RCC 7860 (cell line): ENCODE measurements at regions not wholly inside any gene's neighbourhood (a gene's known extent, or its start where the extent isn't known, plus 50 kb on each side); places are given as distances from the start of the nearest gene placed in this dataset.
"Not testable (repeated sequence)": the region's sequence is repeated elsewhere in the genome, so short reads cannot be mapped to it uniquely, and the experiment has no call there.

ENCODE experiments used
- DNase-seq: peaks from one replicate; pipeline ENCODE4 v3.0.0-alpha.2; 2015; ENCODE audit warnings: low spot score
- FAIRE-seq: peaks from 2 replicates; lab custom pipeline; 2012; peaks lifted over from hg19 to GRCh38; lab: Jason Lieb, UNC

- FAIRE-seq: no peak
These were observed 333.5 kb upstream of the NRG3 start for GRCh38 chr10:81541517-81541916.

GRCh38 chr10:81546243-81546642, 328.8 kb upstream of the NRG3 start:
- DNase-seq (no peak), FAIRE-seq (no peak)

More at GRCh38 chr10:81541517-81541916, 333.5 kb upstream of the NRG3 start:
- DNase-seq: no peak

DNA sequence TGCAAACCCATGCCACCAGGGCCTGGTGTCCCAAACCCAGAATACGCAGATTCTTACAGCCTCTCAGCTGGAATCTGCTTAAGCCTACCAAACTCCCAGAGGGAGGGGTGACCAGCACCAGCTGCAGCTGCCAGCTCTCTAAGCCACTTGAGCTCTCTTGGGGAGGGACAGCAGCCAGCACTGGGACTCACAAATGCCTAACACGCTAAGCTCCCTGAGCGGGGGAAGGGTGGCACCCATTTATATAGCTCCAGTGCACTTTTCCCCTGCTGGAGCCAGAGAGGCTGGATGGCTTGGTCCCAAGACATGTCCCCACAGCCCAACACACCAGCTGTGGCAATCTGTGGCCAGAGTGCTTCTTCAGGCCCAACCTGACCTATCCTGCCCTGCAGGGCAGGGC, 326.8 kb upstream of the NRG3 start:
- FAIRE-seq: no peak
- no peak for DNase-seq

DNA sequence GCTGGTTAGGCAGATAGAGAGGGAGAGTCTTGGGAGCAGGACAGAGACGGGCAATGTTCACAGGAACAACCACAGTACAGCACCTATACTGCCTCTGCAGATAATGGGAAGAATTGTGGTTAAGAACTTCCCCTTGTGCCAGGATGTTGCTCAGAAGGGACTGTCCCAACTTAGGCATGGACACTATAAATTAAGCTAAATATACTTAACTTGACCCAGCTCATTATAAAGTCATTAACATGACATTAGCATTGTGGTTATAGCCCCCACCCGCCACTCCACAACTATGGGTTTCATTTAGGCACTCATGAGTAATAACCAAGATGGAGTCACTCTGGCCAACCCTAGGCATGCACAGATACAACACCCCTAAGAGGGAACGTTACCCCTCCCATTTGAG, 310.9 kb upstream of the NRG3 start:
- no peak for DNase-seq
- FAIRE-seq: no peak

DNA sequence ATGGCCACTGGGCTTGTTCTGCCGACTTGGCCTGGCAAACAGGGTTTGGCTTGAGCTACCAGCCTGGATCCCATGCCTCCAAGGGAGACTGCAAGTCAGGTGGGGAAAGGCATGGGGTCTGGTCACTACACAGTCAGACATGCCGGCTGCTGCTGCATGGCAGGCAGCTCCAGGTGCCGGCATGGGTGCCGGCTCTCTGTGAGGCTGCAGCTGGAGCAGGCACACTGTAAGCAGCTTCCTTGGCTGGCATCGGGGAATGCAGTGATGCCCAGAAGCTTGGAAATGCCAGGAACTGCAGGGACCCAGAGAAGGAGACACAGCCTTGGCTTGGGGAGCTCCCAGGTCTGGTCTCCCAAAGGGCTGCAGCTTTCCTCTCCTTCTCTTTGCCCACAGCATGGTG, 305.5 kb upstream of the NRG3 start:
- FAIRE-seq: no peak
- DNase-seq: no peak

DNA sequence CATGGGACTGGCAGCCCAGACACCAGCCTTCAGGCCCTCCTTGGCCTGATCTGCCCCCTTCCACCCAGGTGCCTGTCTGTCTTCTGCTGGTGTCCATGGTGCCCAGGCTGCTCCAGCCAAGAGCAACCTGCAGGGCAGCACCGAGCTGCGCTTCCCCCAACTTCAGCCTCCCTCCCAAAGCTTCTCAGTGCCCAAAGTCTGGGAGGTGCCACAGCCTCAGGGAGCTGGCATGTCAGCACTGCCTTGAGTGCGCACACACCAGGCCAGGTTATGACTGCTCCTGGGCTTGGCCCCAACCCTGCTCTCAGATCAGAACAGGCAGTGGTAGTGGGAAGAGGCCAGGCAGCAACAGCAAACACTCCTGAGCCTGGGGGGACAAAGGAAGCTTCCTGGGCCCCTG, 304.6 kb upstream of the NRG3 start:
- no peak for DNase-seq
- no peak for FAIRE-seq

GRCh38 chr10:81570878-81571794, 303.9 kb upstream of the NRG3 start:
- FAIRE-seq (no peak), DNase-seq (no peak)

- FAIRE-seq (no peak), DNase-seq (no peak)
These were observed 300.0 kb upstream of the NRG3 start for GRCh38 chr10:81575036-81575435.

DNA sequence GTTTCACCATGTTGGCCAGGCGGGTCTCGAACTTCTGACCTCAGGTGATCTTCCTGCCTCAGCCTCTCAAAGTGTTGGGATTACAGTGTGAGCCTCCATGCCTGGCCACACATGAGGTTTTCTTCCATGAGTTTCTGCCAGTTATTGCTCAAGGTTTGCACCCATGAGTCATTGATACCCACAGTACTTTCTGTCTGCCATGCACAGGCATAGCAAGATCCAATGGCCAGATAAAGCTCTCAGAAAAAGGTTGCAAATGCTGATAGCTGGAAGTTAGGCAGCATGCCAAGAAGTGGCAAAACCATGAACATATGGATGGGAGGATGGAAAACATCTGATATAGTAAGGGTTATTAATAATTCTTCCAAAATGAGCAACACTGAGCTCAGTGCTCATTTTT, 298.7 kb upstream of the NRG3 start:
- peak; percentile 33 for DNase-seq
- no peak for FAIRE-seq

- DNase-seq (no peak), FAIRE-seq (no peak)
These were observed 280.0 kb upstream of the NRG3 start for GRCh38 chr10:81594991-81595390.

DNA sequence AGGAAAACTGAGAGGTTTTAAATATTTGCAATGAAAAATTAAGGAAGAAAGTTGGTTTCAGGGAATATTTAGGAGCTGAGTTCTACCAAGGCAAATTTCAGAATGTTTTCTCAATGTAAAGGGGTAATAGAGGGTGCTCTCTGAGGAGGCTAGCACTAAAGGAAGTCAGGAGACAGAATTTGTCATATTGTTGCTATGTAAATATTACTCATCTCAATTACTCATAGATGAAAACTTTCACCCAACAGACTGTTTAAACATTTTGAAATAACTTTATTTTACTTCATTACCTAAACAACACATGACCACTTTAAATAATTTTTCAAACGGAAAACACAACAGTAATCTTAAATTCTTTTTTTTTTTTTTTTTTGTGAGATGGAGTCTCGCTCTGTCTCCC, 274.8 kb upstream of the NRG3 start:
- peak; percentile 77 for DNase-seq
- FAIRE-seq: peak; percentile 88

GRCh38 chr10:81603106-81603620, 271.8 kb upstream of the NRG3 start:
- DNase-seq (no peak), FAIRE-seq (no peak)

DNA sequence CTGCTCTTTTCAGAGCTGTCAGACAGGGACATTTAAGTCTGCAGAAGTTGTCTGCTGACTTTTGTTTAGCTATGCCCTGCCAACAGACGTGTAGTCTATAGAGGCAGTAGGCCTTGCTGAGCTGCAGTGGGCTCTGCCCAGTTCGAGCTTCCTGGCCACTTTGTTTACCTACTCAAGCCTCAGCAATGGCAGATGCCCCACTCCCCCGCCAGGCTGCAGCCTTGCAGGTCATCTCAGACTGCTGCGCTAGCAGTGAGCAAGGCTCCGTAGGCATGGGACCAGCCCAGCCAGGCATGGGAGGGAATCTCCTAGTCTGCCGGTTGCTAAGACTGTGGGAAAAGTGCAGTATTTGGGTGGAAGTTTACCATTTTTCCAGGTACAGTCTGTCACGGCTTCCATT, 230.5 kb upstream of the NRG3 start:
- not testable (repeated sequence) for DNase-seq, FAIRE-seq

- FAIRE-seq: no peak
- no peak for DNase-seq
These were observed 219.0 kb upstream of the NRG3 start for GRCh38 chr10:81655986-81656385.

GRCh38 chr10:81662837-81663236, 212.2 kb upstream of the NRG3 start:
- DNase-seq (no peak), FAIRE-seq (no peak)

DNA sequence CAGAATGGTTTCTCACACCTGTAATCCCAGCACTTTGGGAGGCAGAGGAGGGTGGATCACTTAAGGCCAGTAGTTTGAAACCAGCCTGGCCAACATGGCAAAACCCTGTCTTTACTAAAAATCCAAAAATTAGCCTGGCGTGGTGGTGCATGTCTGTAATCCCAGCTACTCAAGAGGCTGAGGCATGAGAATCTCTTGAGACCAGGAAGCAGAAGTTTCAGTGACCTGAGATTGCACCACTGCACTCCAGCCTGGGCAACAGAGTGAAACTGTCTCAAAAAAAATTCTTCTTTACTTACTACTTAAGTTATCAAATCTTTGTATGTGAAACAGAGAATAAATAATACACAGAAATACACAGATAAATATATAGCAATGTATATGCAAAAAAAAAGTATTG, 210.2 kb upstream of the NRG3 start:
- not testable (repeated sequence) for FAIRE-seq, DNase-seq

- FAIRE-seq (no peak), DNase-seq (no peak)
These were observed 200.1 kb upstream of the NRG3 start for GRCh38 chr10:81674941-81675340.

GRCh38 chr10:81679291-81679690, 195.7 kb upstream of the NRG3 start:
- no peak for FAIRE-seq
- DNase-seq: no peak

DNA sequence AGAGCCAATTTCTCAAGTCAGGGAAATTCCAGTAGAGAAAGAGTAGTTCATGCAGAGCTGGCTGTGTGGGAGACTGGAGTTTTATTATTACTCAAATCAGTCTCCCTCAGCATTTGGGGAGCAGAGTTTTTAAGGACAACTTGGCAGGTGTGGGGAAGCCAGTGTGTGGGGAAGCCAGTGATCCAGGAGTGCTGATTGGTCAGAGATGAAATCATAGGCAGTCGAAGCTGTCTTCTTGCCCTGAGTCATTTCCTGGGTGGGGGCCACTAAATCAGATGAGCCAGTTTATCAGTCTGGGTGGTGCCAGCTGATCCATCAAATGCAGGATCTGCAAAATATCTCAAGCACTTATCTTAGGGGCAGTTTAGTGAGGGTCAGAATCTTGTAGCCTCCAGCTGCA, 194.6 kb upstream of the NRG3 start:
- no peak for DNase-seq
- FAIRE-seq: no peak

DNA sequence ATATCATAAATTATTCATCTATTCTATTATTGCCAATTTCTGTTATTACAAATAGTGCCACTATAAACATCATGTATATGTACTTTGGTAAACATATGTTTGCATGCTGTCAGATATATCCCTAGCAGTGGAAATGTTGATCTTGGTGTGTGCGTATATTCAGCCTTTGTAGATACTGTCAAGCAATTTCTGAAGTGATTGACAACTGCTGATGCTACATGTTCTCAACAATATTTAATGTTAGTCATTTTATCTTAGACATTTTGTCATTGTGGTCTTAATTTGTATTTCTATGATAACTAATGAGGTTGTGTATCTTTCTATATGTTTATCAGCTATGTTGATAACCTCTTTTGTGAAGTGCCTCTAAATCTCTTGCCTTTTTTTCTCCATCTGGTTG, 186.5 kb upstream of the NRG3 start:
- no peak for DNase-seq
- no peak for FAIRE-seq

DNA sequence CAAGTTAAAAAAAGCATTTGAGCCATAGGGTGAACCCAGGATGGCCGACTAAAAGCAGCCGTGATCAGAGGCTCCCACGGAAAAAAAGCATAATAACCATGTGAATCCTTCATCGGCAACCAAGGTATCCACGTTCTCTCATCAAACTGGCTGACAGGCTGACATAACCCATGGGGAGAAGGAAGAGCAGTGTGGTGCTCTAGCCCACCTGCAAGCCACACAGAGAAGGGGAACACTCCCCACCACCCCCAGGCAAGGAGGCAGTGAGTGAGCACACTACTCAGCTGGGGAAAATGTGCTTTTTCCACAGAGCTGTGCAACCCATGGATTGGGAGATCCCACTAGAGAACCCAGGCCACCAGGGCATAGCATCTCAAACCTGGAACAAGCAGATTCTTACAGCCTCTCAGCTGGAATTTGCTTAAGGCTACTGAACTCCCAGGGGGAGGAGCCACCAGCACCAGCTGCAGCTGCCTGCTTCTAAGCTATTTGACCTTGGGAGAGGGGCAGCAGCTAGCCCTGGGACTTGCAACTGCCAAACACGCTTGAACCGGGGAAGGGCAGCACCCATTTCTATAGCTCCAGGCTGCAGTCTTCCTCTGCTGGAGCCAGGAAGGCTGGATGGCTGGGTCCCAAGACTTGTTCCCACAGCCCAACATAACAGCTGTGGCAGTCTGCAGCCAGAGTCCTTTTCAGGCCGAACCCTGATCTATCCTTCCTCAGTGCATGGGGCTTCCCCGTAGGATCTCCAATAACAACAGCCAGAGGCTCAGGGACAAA, 178.2 kb upstream of the NRG3 start:
- DNase-seq (no peak), FAIRE-seq (no peak)

GRCh38 chr10:81704596-81704995, 170.4 kb upstream of the NRG3 start:
- no peak for DNase-seq
- FAIRE-seq: no peak
